Right lobe of liver (tissue), 6 donors: ENCODE measurements at regions not wholly inside any gene's neighbourhood (a gene's known extent, or its start where the extent isn't known, plus 50 kb on each side); places are given as distances from the start of the nearest gene placed in this dataset.

ENCODE experiments used
- ATAC-seq, 4 donors: fragments of 200-7000 bp; cut with Tn5 transposase; one replicate each; pipeline ENCODE4 v1.9.1; 2020; ENCODE audit warnings: mild to moderate bottlenecking in 4 of 4, moderate library complexity in 4 of 4
- DNase-seq, 3 donors: peaks; one replicate each; pipeline ENCODE4 v3.0.0-alpha.2; 2020
- H3K27ac ChIP-seq, 3 donors: fragments of 200-600 bp; one replicate each; pipeline ENCODE4 v1.8.0; 2022
- H3K27me3 ChIP-seq, 2 donors: fragments of 200-600 bp; one replicate each; pipeline ENCODE4 v1.8.0; 2022
- H3K36me3 ChIP-seq, 4 donors: fragments of 200-600 bp; sonication (generic) in 1 of 4; one replicate each; pipeline versions ENCODE4 v1.5.1 to v1.8.0; 2017 to 2022; ENCODE audit warnings: control low read depth in 1 of 4
- H3K4me1 ChIP-seq, 4 donors: fragments of 200-600 bp; sonication (generic) in 1 of 4; one replicate each; pipeline versions ENCODE4 v1.5.1 to v1.8.0; 2017 to 2022; ENCODE audit warnings: control low read depth in 1 of 4
- H3K4me3 ChIP-seq, 3 donors: fragments of 200-600 bp; one replicate each; pipeline ENCODE4 v1.8.0; 2022
- H3K9me3 ChIP-seq, 4 donors: fragments of 200-600 bp; sonication (generic) in 1 of 4; one replicate each; pipeline versions ENCODE4 v1.5.1 to v1.8.0; 2017 to 2022; ENCODE audit warnings: control low read depth in 1 of 4
- POLR2A ChIP-seq: fragments of 450-650 bp; IDR thresholded peaks from one replicate; pipeline ENCODE4 v1.6.1; 2017; ENCODE audit warnings: antibody characterized with exemption, mild to moderate bottlenecking
- WGBS: methylation state at CpG from one replicate; pipeline ENCODE4 v1.1.6; 2018; ENCODE audit warnings: low coverage, low lambda C conversion rate; ENCODE audit not compliant: insufficient coverage; ENCODE audit errors: missing lambda C conversion rate; 5-methylcytosine and 5-hydroxymethylcytosine counted together
- intact Hi-C, 2 donors: fragments of 100-400 bp; cut with DNase I; formaldehyde crosslinking; loops; one replicate each; pipeline versions ENCODE4 v1.11.2 to v1.14.1; 2022
- TF ChIP-seq, protein P1 (sequence below), 4 donors: fragments of 200-600 bp in 3 of 4; fragments of 450-650 bp in 1 of 4; IDR thresholded peaks; one replicate each; pipeline versions ENCODE4 v1.5.1 to v1.8.0; 2016 to 2022; ENCODE audit warnings: antibody characterized with exemption in 4 of 4, mild to moderate bottlenecking in 2 of 4
- donor health status: DM: no; HTN: yes; CAD: no.
- donor health status: DM: no; HTN: no; CAD: no.
- donor health status: DM: no; HTN: no; CAD: no.
- donor health status: DM: no; HTN: yes; CAD: no.
- donor health status: DM: no; HTN: yes; CAD: no.

DNA sequence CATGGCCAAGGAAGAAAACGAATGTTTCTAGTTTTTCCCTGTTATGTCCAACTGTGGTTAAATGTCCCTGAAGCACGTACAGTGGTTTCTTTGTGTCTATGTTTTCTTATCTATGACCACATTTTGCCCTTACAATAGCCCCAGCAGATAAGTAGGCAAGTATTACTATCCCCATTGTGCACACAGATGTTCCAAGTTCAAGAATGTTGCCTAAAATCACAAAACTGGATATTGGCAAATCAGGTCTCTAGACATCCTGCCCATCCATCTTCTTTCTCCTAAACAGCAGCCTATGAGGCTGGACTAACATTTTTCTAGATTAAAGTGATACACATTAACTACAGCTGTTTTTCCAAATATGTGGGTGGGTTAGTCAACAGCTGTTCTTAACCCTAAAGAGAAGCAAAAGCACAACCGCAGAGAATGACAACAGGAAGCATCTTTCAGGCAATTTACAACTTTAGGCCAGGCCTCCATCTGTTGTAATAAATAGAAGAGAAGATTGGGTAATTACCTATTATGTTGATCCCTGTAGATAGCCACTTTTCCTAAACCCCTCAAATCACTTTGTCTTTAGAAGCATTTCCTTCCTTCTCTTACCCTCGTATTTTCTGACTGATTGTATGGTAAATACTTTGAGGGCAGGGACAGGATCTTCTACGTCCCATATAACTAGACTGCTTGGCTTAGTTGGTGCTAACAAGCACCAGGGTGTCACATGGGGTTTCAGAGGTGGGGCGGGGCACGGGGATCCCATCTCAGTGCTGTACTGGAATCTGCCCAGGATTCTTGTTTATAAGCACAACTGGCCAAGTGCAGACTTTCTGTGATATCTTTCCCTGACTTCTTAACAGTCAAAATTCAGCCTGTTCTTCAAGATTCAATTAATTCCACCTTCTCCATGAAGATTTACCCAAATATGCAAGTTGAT is 132.1 kb upstream of the SETBP1 start:
- H3K27ac ChIP-seq: no peak overlapping the region
- H3K36me3 ChIP-seq: no peaks in the 10 kb centered on the region
- WGBS: 40% methylated on average over 5 of the region's 7 CpGs
- H3K9me3 ChIP-seq: no peaks in the 10 kb centered on the region
- H3K4me3 ChIP-seq: no peak overlapping the region
- DNase-seq (no peak), ATAC-seq (no peak)
- intact Hi-C loops: no loop called here
- H3K27me3 ChIP-seq: no peaks in the 10 kb centered on the region
- no peak for TF ChIP-seq POLR2A
- TF ChIP-seq, protein P1, sequence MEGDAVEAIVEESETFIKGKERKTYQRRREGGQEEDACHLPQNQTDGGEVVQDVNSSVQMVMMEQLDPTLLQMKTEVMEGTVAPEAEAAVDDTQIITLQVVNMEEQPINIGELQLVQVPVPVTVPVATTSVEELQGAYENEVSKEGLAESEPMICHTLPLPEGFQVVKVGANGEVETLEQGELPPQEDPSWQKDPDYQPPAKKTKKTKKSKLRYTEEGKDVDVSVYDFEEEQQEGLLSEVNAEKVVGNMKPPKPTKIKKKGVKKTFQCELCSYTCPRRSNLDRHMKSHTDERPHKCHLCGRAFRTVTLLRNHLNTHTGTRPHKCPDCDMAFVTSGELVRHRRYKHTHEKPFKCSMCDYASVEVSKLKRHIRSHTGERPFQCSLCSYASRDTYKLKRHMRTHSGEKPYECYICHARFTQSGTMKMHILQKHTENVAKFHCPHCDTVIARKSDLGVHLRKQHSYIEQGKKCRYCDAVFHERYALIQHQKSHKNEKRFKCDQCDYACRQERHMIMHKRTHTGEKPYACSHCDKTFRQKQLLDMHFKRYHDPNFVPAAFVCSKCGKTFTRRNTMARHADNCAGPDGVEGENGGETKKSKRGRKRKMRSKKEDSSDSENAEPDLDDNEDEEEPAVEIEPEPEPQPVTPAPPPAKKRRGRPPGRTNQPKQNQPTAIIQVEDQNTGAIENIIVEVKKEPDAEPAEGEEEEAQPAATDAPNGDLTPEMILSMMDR (IDR thresholded peaks at IDR 0.05): no peak
- H3K4me1 ChIP-seq: no peaks in the 10 kb centered on the region

DNA sequence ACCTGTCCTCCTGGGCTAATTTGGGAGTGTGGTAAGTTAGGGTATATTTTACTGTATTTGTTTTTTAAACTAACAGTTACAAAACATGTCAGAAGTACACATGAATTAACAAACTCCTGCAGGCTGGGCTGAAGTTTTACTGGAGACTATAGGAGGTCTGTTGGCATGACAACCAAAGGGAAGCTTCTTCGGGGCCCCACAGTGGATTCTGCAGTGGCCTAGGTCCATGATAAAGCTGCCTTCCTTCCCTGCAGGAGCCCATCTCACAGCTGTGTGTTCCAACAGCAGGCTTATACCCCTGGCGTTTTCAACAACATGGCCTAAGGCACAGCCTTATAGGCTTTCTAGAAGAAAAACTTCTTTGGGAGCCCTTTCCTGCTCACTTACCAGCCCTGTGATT is 128.0 kb upstream of the SETBP1 start:
- Histone ChIP-seq H3K27me3 (no peaks in the 10 kb centered on the region), H3K36me3 (no peaks in the 10 kb centered on the region), H3K9me3 (no peaks in the 10 kb centered on the region), H3K27ac (no peak overlapping the region), H3K4me3 (no peak overlapping the region), H3K4me1 (no peaks in the 10 kb centered on the region)
- ATAC-seq (no peak), DNase-seq (no peak)
- WGBS: 47% methylated on average over 2 of the region's 2 CpGs
- TF ChIP-seq, protein P1 (IDR thresholded peaks at IDR 0.05): no peak
- no peak for TF ChIP-seq POLR2A
- intact Hi-C loops: no loop called here

DNA sequence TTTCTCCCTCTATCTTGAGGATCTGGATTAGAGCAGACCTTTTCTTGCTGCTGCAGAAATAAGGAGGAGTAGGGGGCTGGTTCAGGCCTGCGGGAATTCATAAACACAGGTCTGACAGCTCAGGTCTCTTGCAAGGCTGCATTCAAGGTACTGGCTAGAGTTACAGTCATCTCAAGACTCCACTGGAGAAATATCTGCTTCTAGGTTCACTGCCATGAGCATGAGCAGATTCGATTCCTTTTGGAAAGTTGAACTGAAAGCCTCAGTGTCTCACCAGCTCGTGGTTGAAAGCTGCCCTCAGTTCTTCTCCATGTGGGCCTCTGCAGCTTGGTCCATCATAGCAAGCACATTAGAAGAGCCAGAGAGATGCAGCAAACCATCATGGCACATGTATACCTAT is 124.4 kb upstream of the SETBP1 start:
- H3K9me3 ChIP-seq: no peaks in the 10 kb centered on the region
- WGBS: 30% methylated on average over 3 of the region's 3 CpGs
- no peak for DNase-seq
- TF ChIP-seq POLR2A: no peak
- TF ChIP-seq, protein P1 (IDR thresholded peaks at IDR 0.05): no peak
- no peaks in the 10 kb centered on the region for H3K27me3 ChIP-seq
- no peak overlapping the region for H3K4me3 ChIP-seq
- no peaks in the 10 kb centered on the region for H3K36me3 ChIP-seq
- intact Hi-C loops: no loop called here
- ATAC-seq: no peak
- no peaks in the 10 kb centered on the region for H3K4me1 ChIP-seq
- H3K27ac ChIP-seq: no peak overlapping the region

DNA sequence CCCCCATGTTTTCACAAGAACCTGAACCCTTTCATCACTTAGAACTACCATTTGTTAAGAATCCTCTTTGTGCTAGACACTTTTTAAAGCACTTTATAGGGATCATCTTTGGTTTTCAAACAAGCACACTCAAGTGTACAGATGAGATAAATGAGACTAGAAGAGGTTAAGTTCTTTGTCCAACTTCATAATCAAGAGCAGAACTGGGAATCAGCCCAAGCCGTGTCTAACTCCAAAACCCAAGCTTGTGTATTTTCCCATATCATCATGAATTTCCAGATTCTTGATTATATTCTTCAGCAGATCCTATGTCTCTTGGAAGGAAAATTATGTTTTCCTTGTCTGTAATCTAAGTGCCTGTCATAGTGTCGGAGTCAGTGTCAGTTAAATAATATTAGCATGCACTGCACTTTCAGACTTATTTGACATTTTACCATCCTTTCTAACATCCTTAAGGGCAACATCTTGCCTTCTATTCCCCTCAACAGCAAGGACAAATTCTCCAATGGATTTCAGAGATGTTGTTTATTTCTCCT is 123.0 kb upstream of the SETBP1 start:
- DNase-seq (no peak), ATAC-seq (no peak)
- 47% methylated on average over 2 of the region's 2 CpGs for WGBS
- no peak overlapping the region for H3K27ac ChIP-seq
- no peak overlapping the region for H3K4me3 ChIP-seq
- intact Hi-C loops: no loop called here
- no peaks in the 10 kb centered on the region for H3K36me3 ChIP-seq
- no peaks in the 10 kb centered on the region for H3K27me3 ChIP-seq
- TF ChIP-seq, protein P1 (IDR thresholded peaks at IDR 0.05): no peak
- TF ChIP-seq POLR2A: no peak
- H3K4me1 ChIP-seq: no peaks in the 10 kb centered on the region
- no peaks in the 10 kb centered on the region for H3K9me3 ChIP-seq
